IMR-90 (cell line): ENCODE measurements at regions not wholly inside any gene's neighbourhood (a gene's known extent, or its start where the extent isn't known, plus 50 kb on each side); places are given as distances from the start of the nearest gene placed in this dataset.
A peak's percentile ranks its signal among the peaks of the same experiment; 100 is the strongest.

Experiments
- ATAC-seq: fragments of 200-7000 bp; cut with Tn5 transposase; 2 replicates; pipeline ENCODE4 v1.9.1; 2020; ENCODE audit warnings: low read depth, mild to moderate bottlenecking, moderate library complexity
- BruUV-seq: library from RNA; stranded (reverse); fragments of 400-500 nt; replicated peaks from 2 replicates; lab custom pipeline; 2021; lab: Mats Ljungman, UMichigan
- CTCF ChIA-PET: fragments of 300-600 bp; formaldehyde crosslinking; extraction: SDS; loops from one replicate; lab custom pipeline; 2021; ENCODE audit warnings: antibody characterized with exemption; lab: Yijun Ruan, JAX
- POLR2A ChIA-PET: fragments of 300-600 bp; sonication (Branson Sonifier 250); formaldehyde crosslinking; loops from one replicate; lab custom pipeline; 2022; ENCODE audit warnings: antibody characterized with exemption; ENCODE audit not compliant: unreplicated experiment; lab: Charles Lee
- DNase-seq: peaks from one replicate; pipeline ENCODE4 v3.0.0; 2013
- H2AFZ ChIP-seq: replicated peaks from 2 replicates; pipeline ENCODE3; 2013; ENCODE audit warnings: low read length, mild to moderate bottlenecking; ENCODE audit not compliant: poor library complexity
- H2AK5ac ChIP-seq: 2 replicates; pipeline ENCODE4 v1.6.1; 2013; ENCODE audit warnings: low read depth, low read length, inconsistent platforms
- H2AK9ac ChIP-seq: replicated peaks from 2 replicates; pipeline ENCODE3; 2013; ENCODE audit warnings: mild to moderate bottlenecking, low read depth, low read length, moderate library complexity; ENCODE audit not compliant: poor library complexity
- H2BK120ac ChIP-seq: 2 replicates; pipeline ENCODE4 v1.6.1; 2013; ENCODE audit warnings: low read depth, low read length, inconsistent platforms
- H2BK15ac ChIP-seq: 3 replicates; pipeline ENCODE4 v1.6.1; 2013; ENCODE audit warnings: low read depth, low read length, inconsistent platforms
- H2BK20ac ChIP-seq: 2 replicates; pipeline ENCODE4 v1.6.1; 2013; ENCODE audit warnings: low read depth, mild to moderate bottlenecking, inconsistent platforms, low read length, moderate library complexity
- H2BK5ac ChIP-seq: 2 replicates; pipeline ENCODE4 v1.6.1; 2013; ENCODE audit warnings: mild to moderate bottlenecking, low read depth, low read length, inconsistent platforms; ENCODE audit not compliant: poor library complexity, severe bottlenecking
- H3K14ac ChIP-seq: replicated peaks from 2 replicates; pipeline ENCODE4 v1.6.1; 2013; ENCODE audit warnings: low read depth, low read length, inconsistent platforms
- H3K18ac ChIP-seq: 2 replicates; pipeline ENCODE4 v1.6.1; 2013; ENCODE audit warnings: low read depth, low read length, control low read depth
- H3K23ac ChIP-seq: 2 replicates; pipeline ENCODE4 v1.6.1; 2013; ENCODE audit warnings: low read depth, low read length, inconsistent platforms
- H3K27ac ChIP-seq: 2 replicates; pipeline ENCODE4 v1.5.1; 2013; ENCODE audit warnings: mild to moderate bottlenecking, control low read depth, low read length; ENCODE audit not compliant: insufficient read depth
- H3K27me3 ChIP-seq: 2 replicates; pipeline ENCODE4 v1.6.1; 2013; ENCODE audit warnings: low read length; ENCODE audit not compliant: control insufficient read depth, insufficient read depth
- H3K36me3 ChIP-seq: 2 replicates; pipeline ENCODE4 v1.6.1; 2013; ENCODE audit warnings: low read length, mixed read lengths; ENCODE audit not compliant: control insufficient read depth, insufficient read depth
- H3K4ac ChIP-seq: 2 replicates; pipeline ENCODE4 v1.6.1; 2013; ENCODE audit warnings: low read depth, low read length, inconsistent platforms
- H3K4me1 ChIP-seq: 2 replicates; pipeline ENCODE4 v1.6.1; 2013; ENCODE audit warnings: low read length, mixed read lengths; ENCODE audit not compliant: control insufficient read depth, insufficient read depth
- H3K4me2 ChIP-seq: 2 replicates; pipeline ENCODE4 v1.6.1; 2013; ENCODE audit warnings: low read depth, mild to moderate bottlenecking, control low read depth, low read length, moderate library complexity
- H3K4me3 ChIP-seq: 2 replicates; pipeline ENCODE4 v1.5.1; 2013; ENCODE audit warnings: low read depth, mild to moderate bottlenecking, control low read depth, low read length, moderate library complexity; ENCODE audit not compliant: insufficient read depth
- H3K56ac ChIP-seq: 2 replicates; pipeline ENCODE4 v1.6.1; 2013; ENCODE audit warnings: low read length, inconsistent platforms; ENCODE audit not compliant: insufficient read depth; ENCODE audit errors: extremely low read depth
- H3K79me1 ChIP-seq, 2 experiments: 2 replicates each; pipeline ENCODE4 v1.6.1; 2013; ENCODE audit warnings: low read length in 2 of 2, inconsistent platforms in 1 of 2, low read depth in 1 of 2
- H3K9ac ChIP-seq: 2 replicates; pipeline ENCODE4 v1.6.1; 2013; ENCODE audit warnings: low read depth, low read length, control low read depth
- H3K9me1 ChIP-seq: 2 replicates; pipeline ENCODE4 v1.6.1; 2013; ENCODE audit warnings: low read length, inconsistent platforms; ENCODE audit not compliant: insufficient read depth
- H3K9me3 ChIP-seq: 2 replicates; pipeline ENCODE4 v1.6.1; 2013; ENCODE audit warnings: low read length; ENCODE audit not compliant: control insufficient read depth, insufficient read depth
- H4K20me1 ChIP-seq: 2 replicates; pipeline ENCODE4 v1.6.1; 2013; ENCODE audit warnings: low read length, inconsistent platforms; ENCODE audit not compliant: insufficient read depth
- H4K5ac ChIP-seq: 2 replicates; pipeline ENCODE4 v1.6.1; 2013; ENCODE audit warnings: mild to moderate bottlenecking, low read depth, low read length, control low read depth
- H4K8ac ChIP-seq, 2 experiments: 2 replicates each; pipeline ENCODE4 v1.6.1; 2013; ENCODE audit warnings: low read depth in 2 of 2, low read length in 2 of 2, control low read depth in 1 of 2, inconsistent platforms in 1 of 2
- H4K91ac ChIP-seq: 2 replicates; pipeline ENCODE4 v1.6.1; 2013; ENCODE audit warnings: low read depth, low read length, inconsistent platforms; ENCODE audit not compliant: insufficient read depth
- BHLHE40 ChIP-seq: fragments of 150-350 bp; IDR thresholded peaks from 2 replicates; pipeline ENCODE4 v1.6.1; 2016; ENCODE audit warnings: mild to moderate bottlenecking, low read depth, low read length
- CEBPB ChIP-seq: IDR thresholded peaks from 2 replicates; pipeline ENCODE4 v1.6.1; 2012; ENCODE audit warnings: low read depth, low read length, improper control_type of control experiment
- MAFK ChIP-seq: IDR thresholded peaks from 2 replicates; pipeline ENCODE4 v1.6.1; 2012; ENCODE audit warnings: low read depth, low read length, improper control_type of control experiment
- MAZ ChIP-seq: IDR thresholded peaks from 2 replicates; pipeline ENCODE4 v1.6.1; 2012; ENCODE audit warnings: low read depth, mild to moderate bottlenecking, low read length, improper control_type of control experiment, moderate library complexity, borderline replicate concordance
- NFE2L2 ChIP-seq: fragments of 150-350 bp; IDR thresholded peaks from 2 replicates; pipeline ENCODE4 v1.6.1; 2016; ENCODE audit warnings: low read depth, mild to moderate bottlenecking, low read length
- POLR2A ChIP-seq: IDR thresholded peaks from 2 replicates; pipeline ENCODE4 v1.6.1; 2012; ENCODE audit warnings: mild to moderate bottlenecking, low read depth, low read length
- RAD21 ChIP-seq: IDR thresholded peaks from 2 replicates; pipeline ENCODE4 v1.6.1; 2012; ENCODE audit warnings: low read length, improper control_type of control experiment
- RCOR1 ChIP-seq: IDR thresholded peaks from 2 replicates; pipeline ENCODE4 v1.6.1; 2012; ENCODE audit warnings: mild to moderate bottlenecking, low read length, improper control_type of control experiment; ENCODE audit not compliant: insufficient replicate concordance
- RFX5 ChIP-seq: IDR thresholded peaks from 2 replicates; pipeline ENCODE4 v1.8.0; 2012; ENCODE audit warnings: low read depth, mild to moderate bottlenecking, low read length, moderate library complexity
- WGBS, 2 experiments: methylation state at CpG; one replicate each; pipeline versions ENCODE4 v1.1.5 to v1.1.7; 2013; ENCODE audit warnings: missing lambda C conversion rate in 2 of 2; ENCODE audit not compliant: insufficient read length in 1 of 2; ENCODE audit errors: extremely low coverage in 2 of 2; 5-methylcytosine and 5-hydroxymethylcytosine counted together
- dilution Hi-C: fragments of 300-500 bp; cut with HindIII; formaldehyde crosslinking; loops from one replicate; pipeline ENCODE4 v1.14.3; 2018; ENCODE audit warnings: low sequenced_read_pairs; ENCODE audit not compliant: unreplicated experiment
- in situ Hi-C: fragments of 300-500 bp; cut with MboI; formaldehyde crosslinking; loops from 3 replicates; pipeline ENCODE4 v1.14.3; 2019; ENCODE audit warnings: low sequenced_read_pairs, inconsistent platforms, mixed read lengths
- intact Hi-C: fragments of 100-400 bp; cut with micrococcal nuclease; formaldehyde crosslinking; loops from 2 replicates; pipeline ENCODE4 v1.10.0; 2022
- TF ChIP-seq, protein P1 (sequence below): fragments of 150-350 bp; IDR thresholded peaks from 2 replicates; pipeline ENCODE4 v1.6.1; 2017; ENCODE audit warnings: mild to moderate bottlenecking, antibody characterized with exemption, low read length, low read depth
- TF ChIP-seq, protein P2 (sequence below): conservative IDR thresholded peaks from 2 replicates; pipeline ENCODE4 v1.5.1; 2012; ENCODE audit warnings: mild to moderate bottlenecking, low read depth, low read length, improper control_type of control experiment
- TF ChIP-seq, protein P3 (sequence below): fragments of 150-350 bp; IDR thresholded peaks from 2 replicates; pipeline ENCODE4 v1.6.1; 2016; ENCODE audit warnings: low read depth, mild to moderate bottlenecking, low read length, moderate library complexity, borderline replicate concordance

DNA sequence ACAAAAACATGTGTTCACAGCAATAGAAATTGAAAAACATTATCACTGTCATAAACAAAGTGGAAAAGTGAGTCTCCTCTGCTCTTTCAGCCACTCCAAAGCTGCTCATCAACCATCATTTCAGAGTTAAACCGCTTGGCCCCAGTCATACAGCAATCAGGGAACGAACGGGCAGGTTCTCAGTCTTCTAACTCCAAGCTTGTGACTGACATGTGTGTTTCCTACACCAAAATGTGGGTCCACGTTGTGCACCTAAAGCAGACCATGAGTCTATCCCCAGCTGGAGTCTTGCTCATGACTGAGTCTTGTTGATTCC is 582.6 kb upstream of the ID2 start (continued):
- TF ChIP-seq, protein P1, sequence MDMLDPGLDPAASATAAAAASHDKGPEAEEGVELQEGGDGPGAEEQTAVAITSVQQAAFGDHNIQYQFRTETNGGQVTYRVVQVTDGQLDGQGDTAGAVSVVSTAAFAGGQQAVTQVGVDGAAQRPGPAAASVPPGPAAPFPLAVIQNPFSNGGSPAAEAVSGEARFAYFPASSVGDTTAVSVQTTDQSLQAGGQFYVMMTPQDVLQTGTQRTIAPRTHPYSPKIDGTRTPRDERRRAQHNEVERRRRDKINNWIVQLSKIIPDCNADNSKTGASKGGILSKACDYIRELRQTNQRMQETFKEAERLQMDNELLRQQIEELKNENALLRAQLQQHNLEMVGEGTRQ = no peak
- TF ChIP-seq RAD21 = no peak
- TF ChIP-seq BHLHE40 = no peak
- TF ChIP-seq MAZ = no peak

DNA sequence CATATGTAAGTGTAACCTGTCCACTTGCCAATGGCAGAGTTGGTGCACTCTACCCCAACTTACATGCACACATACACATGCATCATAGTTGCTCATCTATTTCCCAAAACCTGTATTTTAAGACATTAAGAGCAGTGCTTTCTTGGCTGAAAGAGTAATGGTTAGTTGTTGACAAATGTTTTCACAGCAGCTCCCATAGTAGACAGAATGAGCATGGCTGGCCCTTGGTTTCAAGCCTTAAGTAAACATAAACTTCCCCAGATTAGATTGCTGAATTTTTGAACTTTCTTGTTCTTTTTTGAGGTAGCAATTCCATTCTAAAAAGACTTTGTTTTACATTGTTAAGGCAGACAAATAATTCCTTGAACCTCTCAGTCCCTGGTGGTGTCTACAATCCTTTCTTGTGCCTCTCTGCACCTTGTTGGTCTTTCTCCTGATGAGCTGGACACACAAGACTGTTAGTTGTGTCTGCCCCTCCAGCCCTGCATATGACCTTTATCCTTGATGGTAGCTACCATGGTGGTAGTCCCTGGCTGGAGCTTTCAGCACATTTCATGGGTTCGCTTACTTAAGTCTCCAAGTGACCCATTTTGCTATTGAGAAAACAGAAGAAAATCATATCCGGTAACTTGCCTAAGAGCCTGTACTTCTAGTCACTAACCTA is 580.1 kb upstream of the ID2 start:
- ATAC-seq = no peak
- in situ Hi-C loops = no loop called here
- TF ChIP-seq CEBPB = no peak
- TF ChIP-seq, protein P2, sequence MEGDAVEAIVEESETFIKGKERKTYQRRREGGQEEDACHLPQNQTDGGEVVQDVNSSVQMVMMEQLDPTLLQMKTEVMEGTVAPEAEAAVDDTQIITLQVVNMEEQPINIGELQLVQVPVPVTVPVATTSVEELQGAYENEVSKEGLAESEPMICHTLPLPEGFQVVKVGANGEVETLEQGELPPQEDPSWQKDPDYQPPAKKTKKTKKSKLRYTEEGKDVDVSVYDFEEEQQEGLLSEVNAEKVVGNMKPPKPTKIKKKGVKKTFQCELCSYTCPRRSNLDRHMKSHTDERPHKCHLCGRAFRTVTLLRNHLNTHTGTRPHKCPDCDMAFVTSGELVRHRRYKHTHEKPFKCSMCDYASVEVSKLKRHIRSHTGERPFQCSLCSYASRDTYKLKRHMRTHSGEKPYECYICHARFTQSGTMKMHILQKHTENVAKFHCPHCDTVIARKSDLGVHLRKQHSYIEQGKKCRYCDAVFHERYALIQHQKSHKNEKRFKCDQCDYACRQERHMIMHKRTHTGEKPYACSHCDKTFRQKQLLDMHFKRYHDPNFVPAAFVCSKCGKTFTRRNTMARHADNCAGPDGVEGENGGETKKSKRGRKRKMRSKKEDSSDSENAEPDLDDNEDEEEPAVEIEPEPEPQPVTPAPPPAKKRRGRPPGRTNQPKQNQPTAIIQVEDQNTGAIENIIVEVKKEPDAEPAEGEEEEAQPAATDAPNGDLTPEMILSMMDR = no peak
- no peak for TF ChIP-seq NFE2L2
- TF ChIP-seq, protein P3, sequence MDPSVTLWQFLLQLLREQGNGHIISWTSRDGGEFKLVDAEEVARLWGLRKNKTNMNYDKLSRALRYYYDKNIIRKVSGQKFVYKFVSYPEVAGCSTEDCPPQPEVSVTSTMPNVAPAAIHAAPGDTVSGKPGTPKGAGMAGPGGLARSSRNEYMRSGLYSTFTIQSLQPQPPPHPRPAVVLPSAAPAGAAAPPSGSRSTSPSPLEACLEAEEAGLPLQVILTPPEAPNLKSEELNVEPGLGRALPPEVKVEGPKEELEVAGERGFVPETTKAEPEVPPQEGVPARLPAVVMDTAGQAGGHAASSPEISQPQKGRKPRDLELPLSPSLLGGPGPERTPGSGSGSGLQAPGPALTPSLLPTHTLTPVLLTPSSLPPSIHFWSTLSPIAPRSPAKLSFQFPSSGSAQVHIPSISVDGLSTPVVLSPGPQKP = no peak
- TF ChIP-seq RFX5 = no peak
- TF ChIP-seq POLR2A = no peak
- no peak for TF ChIP-seq RAD21
- TF ChIP-seq, protein P1 = no peak
- TF ChIP-seq MAFK = no peak
- no peak for TF ChIP-seq BHLHE40
- TF ChIP-seq RCOR1 = no peak

More for the DNA sequence above, 580.1 kb upstream of the ID2 start:
- H2AK9ac ChIP-seq = no peak overlapping the region
- H3K27ac ChIP-seq = no peak overlapping the region
- BruUV-seq = no TSS peak
- 0 out of 2 replicates have a peak overlapping the region, but pooled peaks have one; percentile 8 for H3K18ac ChIP-seq
- H3K4me1 ChIP-seq = peaks cover 2% of the 10 kb centered on the region; the same call in 1 of the 2 replicates
- no peak overlapping the region for H2BK5ac ChIP-seq
- H4K8ac ChIP-seq = no peak overlapping the region
- H2BK120ac ChIP-seq = no peak overlapping the region
- no peaks in the 10 kb centered on the region for H3K79me1 ChIP-seq
- no peak overlapping the region for H3K56ac ChIP-seq
- intact Hi-C loops (loop anchor here (10.0 kb wide), 1 partner anchor 677 kb away; no protein-coding TSS in a partner anchor), dilution Hi-C loops (no loop called here)
- no peak overlapping the region for H3K4me2 ChIP-seq
- ChIA-PET CTCF (no interaction called here), POLR2A (no interaction called here)
- no peak for DNase-seq
- no peak overlapping the region for H3K4ac ChIP-seq
- no peaks in the 10 kb centered on the region for H3K9me1 ChIP-seq
- H3K4me3 ChIP-seq = no peak overlapping the region
- H4K5ac ChIP-seq = no peak overlapping the region
- no peaks in the 10 kb centered on the region; the same call in 1 of the 2 replicates for H3K27me3 ChIP-seq
- no peak overlapping the region for H2BK15ac ChIP-seq
- H4K91ac ChIP-seq = no peak overlapping the region
- H3K23ac ChIP-seq = no peak overlapping the region
- no peak overlapping the region for H2AK5ac ChIP-seq
- WGBS, 2 experiments = no CpG with 5 or more reads among the region's 2 CpGs
- H3K9ac ChIP-seq = no peak overlapping the region
- H4K20me1 ChIP-seq = no peaks in the 10 kb centered on the region
- H3K36me3 ChIP-seq = no peaks in the 10 kb centered on the region
- H3K9me3 ChIP-seq = no peaks in the 10 kb centered on the region
- no peak overlapping the region for H3K14ac ChIP-seq
- H2BK20ac ChIP-seq = no peak overlapping the region
- no peak overlapping the region for H2AFZ ChIP-seq
